Sciatic nerve (tissue), 2 donors: ENCODE measurements at regions not wholly inside any gene's neighbourhood (a gene's known extent, or its start where the extent isn't known, plus 50 kb on each side); places are given as distances from the start of the nearest gene placed in this dataset.

Experiments
- ATAC-seq: fragments of 200-7000 bp; cut with Tn5 transposase; one replicate; pipeline ENCODE4 v1.9.1; 2020; ENCODE audit warnings: mild to moderate bottlenecking, moderate library complexity
- DNase-seq: peaks from one replicate; pipeline ENCODE4 v3.0.0-alpha.2; 2020; ENCODE audit warnings: low spot score
- intact Hi-C: fragments of 100-400 bp; cut with DNase I; formaldehyde crosslinking; loops from one replicate; pipeline ENCODE4 v1.14.2; 2022
- donor health status: DM: no; HTN: no; CAD: no.
- donor health status: DM: no; HTN: no; CAD: no.

- intact Hi-C loops: no loop called here
Measured at GRCh38 chr7:145088111-145088745, 252.4 kb upstream of the TPK1 start.

GRCh38 chr7:145082366-145083161, 246.7 kb upstream of the TPK1 start:
- intact Hi-C loops: no loop called here

More at GRCh38 chr7:145088111-145088745, 252.4 kb upstream of the TPK1 start:
- DNase-seq (no peak), ATAC-seq (no peak)

GRCh38 chr7:145065473-145065872, 229.6 kb upstream of the TPK1 start:
- intact Hi-C loops: loop anchor here (2.0 kb wide), 1 partner anchor 43 kb away; no protein-coding TSS in a partner anchor
- DNase-seq: no peak
- no peak for ATAC-seq

More at GRCh38 chr7:145082366-145083161, 246.7 kb upstream of the TPK1 start:
- ATAC-seq (no peak), DNase-seq (no peak)

GRCh38 chr7:145064114-145064513, 228.3 kb upstream of the TPK1 start:
- intact Hi-C loops: loop anchor here (2.0 kb wide), 1 partner anchor 45 kb away; no protein-coding TSS in a partner anchor
- no peak for ATAC-seq

GRCh38 chr7:145053781-145054180, 217.9 kb upstream of the TPK1 start:
- DNase-seq (no peak), ATAC-seq (no peak)
- intact Hi-C loops: no loop called here

More at GRCh38 chr7:145064114-145064513, 228.3 kb upstream of the TPK1 start:
- DNase-seq: no peak

GRCh38 chr7:145050415-145050814, 214.6 kb upstream of the TPK1 start:
- intact Hi-C loops: no loop called here
- ATAC-seq (no peak), DNase-seq (no peak)

GRCh38 chr7:145036604-145037405, 201.0 kb upstream of the TPK1 start:
- ATAC-seq (no peak), DNase-seq (no peak)
- intact Hi-C loops: no loop called here

GRCh38 chr7:145031162-145031561, 195.3 kb upstream of the TPK1 start:
- ATAC-seq: no peak
- no peak for DNase-seq
- intact Hi-C loops: no loop called here

GRCh38 chr7:145030754-145031153, 194.9 kb upstream of the TPK1 start:
- no peak for DNase-seq
- ATAC-seq: no peak
- intact Hi-C loops: no loop called here

- ATAC-seq (no peak), DNase-seq (no peak)
- intact Hi-C loops: no loop called here
Measured at GRCh38 chr7:145020454-145020853, 184.6 kb upstream of the TPK1 start.

GRCh38 chr7:145016068-145016467, 180.2 kb upstream of the TPK1 start:
- intact Hi-C loops: no loop called here
- ATAC-seq (no peak), DNase-seq (no peak)

- intact Hi-C loops: no loop called here
- DNase-seq: no peak
- no peak for ATAC-seq
Measured at GRCh38 chr7:145009876-145010275, 174.0 kb upstream of the TPK1 start.

- no peak for DNase-seq
- intact Hi-C loops: no loop called here
- ATAC-seq: no peak
Measured at GRCh38 chr7:145005601-145006000, 169.7 kb upstream of the TPK1 start.

GRCh38 chr7:144997512-144997911, 161.7 kb upstream of the TPK1 start:
- DNase-seq: no peak
- no peak for ATAC-seq
- intact Hi-C loops: no loop called here

- no peak for DNase-seq
- intact Hi-C loops: no loop called here
- no peak for ATAC-seq
Measured at GRCh38 chr7:144995495-144995894, 159.6 kb upstream of the TPK1 start.

- no peak for DNase-seq
- no peak for ATAC-seq
- intact Hi-C loops: no loop called here
Measured at GRCh38 chr7:144991041-144991440, 155.2 kb upstream of the TPK1 start.

GRCh38 chr7:144987686-144988085, 151.8 kb upstream of the TPK1 start:
- no peak for DNase-seq
- no peak for ATAC-seq
- intact Hi-C loops: no loop called here

- DNase-seq (no peak), ATAC-seq (no peak)
- intact Hi-C loops: no loop called here
Measured at GRCh38 chr7:144982133-144982532, 146.3 kb upstream of the TPK1 start.

- DNase-seq (no peak), ATAC-seq (no peak)
- intact Hi-C loops: no loop called here
Measured at GRCh38 chr7:144975882-144976281, 140.0 kb upstream of the TPK1 start.

GRCh38 chr7:144969787-144970186, 133.9 kb upstream of the TPK1 start:
- no peak for ATAC-seq
- intact Hi-C loops: no loop called here
- DNase-seq: no peak
